A673 (cell line): ENCODE measurements at regions not wholly inside any gene's neighbourhood (a gene's known extent, or its start where the extent isn't known, plus 50 kb on each side); places are given as distances from the start of the nearest gene placed in this dataset.
"Not testable (repeated sequence)": the region's sequence is repeated elsewhere in the genome, so short reads cannot be mapped to it uniquely, and the experiment has no call there.

Experiments
- BruUV-seq: library from RNA; stranded (reverse); fragments of 400-500 nt; replicated peaks from 2 replicates; lab custom pipeline; 2021; lab: Mats Ljungman, UMichigan
- CTCF ChIA-PET: fragments of 300-600 bp; sonication (Branson Sonifier 250); formaldehyde crosslinking; loops from one replicate; lab custom pipeline; 2022; ENCODE audit warnings: antibody characterized with exemption; lab: Charles Lee
- POLR2A ChIA-PET: fragments of 300-600 bp; sonication (Branson Sonifier 250); formaldehyde crosslinking; loops from one replicate; lab custom pipeline; 2022; ENCODE audit warnings: antibody characterized with exemption; ENCODE audit not compliant: low non-redundant PET; lab: Charles Lee
- DNase-seq: peaks from one replicate; pipeline ENCODE4 v3.0.0-alpha.2; 2015; ENCODE audit warnings: low spot score
- H3K27ac ChIP-seq: fragments of 200-600 bp; sonication (generic); 2 replicates; pipeline ENCODE4 v1.5.1; 2016; ENCODE audit warnings: mixed run types, low read depth, mild to moderate bottlenecking, mixed read lengths, antibody characterized with exemption, low read length; ENCODE audit not compliant: poor library complexity, severe bottlenecking
- H3K27me3 ChIP-seq: fragments of 200-600 bp; sonication (generic); replicated peaks from 2 replicates; pipeline ENCODE4 v1.6.1; 2017; ENCODE audit warnings: mixed run types, low read depth, mild to moderate bottlenecking, mixed read lengths, antibody characterized with exemption, low read length; ENCODE audit not compliant: insufficient read depth, poor library complexity
- H3K36me3 ChIP-seq: fragments of 200-600 bp; sonication (generic); 2 replicates; pipeline ENCODE4 v1.6.1; 2016; ENCODE audit warnings: mixed run types, mild to moderate bottlenecking, mixed read lengths, antibody characterized with exemption, low read length; ENCODE audit not compliant: insufficient read depth, poor library complexity, severe bottlenecking
- H3K4me1 ChIP-seq: fragments of 200-600 bp; sonication (generic); 2 replicates; pipeline ENCODE4 v1.6.1; 2017; ENCODE audit warnings: mixed run types, mild to moderate bottlenecking, mixed read lengths, antibody characterized with exemption, low read length; ENCODE audit not compliant: insufficient read depth, poor library complexity, severe bottlenecking
- H3K4me3 ChIP-seq: fragments of 200-600 bp; sonication (generic); 2 replicates; pipeline ENCODE4 v1.5.1; 2016; ENCODE audit warnings: low read depth, mixed run types, mild to moderate bottlenecking, mixed read lengths, low read length; ENCODE audit not compliant: poor library complexity, severe bottlenecking
- H3K9me3 ChIP-seq: fragments of 200-600 bp; sonication (generic); 2 replicates; pipeline ENCODE4 v1.6.1; 2016; ENCODE audit warnings: mixed run types, low read depth, mild to moderate bottlenecking, mixed read lengths, antibody characterized with exemption, low read length; ENCODE audit not compliant: poor library complexity, severe bottlenecking
- CTCF ChIP-seq: fragments of 300-800, 200-600 bp; sonication (generic); conservative IDR thresholded peaks from 2 replicates; pipeline ENCODE4 v1.5.1; 2017; ENCODE audit warnings: low read depth, mild to moderate bottlenecking, antibody characterized with exemption, low read length, moderate library complexity, mixed read lengths
- EZH2 ChIP-seq: fragments of 200-600 bp; sonication (generic); IDR thresholded peaks from 2 replicates; pipeline ENCODE4 v1.6.1; 2017; ENCODE audit warnings: borderline replicate concordance, low read depth, mild to moderate bottlenecking, mixed read lengths, antibody characterized with exemption, low read length; ENCODE audit not compliant: poor library complexity, severe bottlenecking
- intact Hi-C: fragments of 100-400 bp; cut with micrococcal nuclease; formaldehyde crosslinking; loops from one replicate; pipeline ENCODE4 v1.10.0; 2022; ENCODE audit not compliant: unreplicated experiment

- intact Hi-C loops = no loop called here
- no peaks in the 10 kb centered on the region for H3K4me1 ChIP-seq
- ChIA-PET POLR2A (no interaction called here), CTCF (no interaction called here)
- TF ChIP-seq CTCF = no peak
- TF ChIP-seq EZH2 = no peak
- no TSS peak for BruUV-seq
- no peak for DNase-seq
- no peaks in the 10 kb centered on the region for H3K36me3 ChIP-seq
- no peaks in the 10 kb centered on the region for H3K9me3 ChIP-seq
- no peak overlapping the region for H3K4me3 ChIP-seq
- H3K27me3 ChIP-seq = no peaks in the 10 kb centered on the region
- no peak overlapping the region for H3K27ac ChIP-seq
Observed at GRCh38 chr4:149183638-149184037, 632.0 kb downstream of the IQCM start.

- BruUV-seq, H3K27ac ChIP-seq, H3K27me3 ChIP-seq, H3K36me3 ChIP-seq, DNase-seq, H3K9me3 ChIP-seq, intact Hi-C loops, H3K4me3 ChIP-seq, POLR2A ChIA-PET, CTCF ChIA-PET, H3K4me1 ChIP-seq: not testable (repeated sequence)
Observed at GRCh38 chr4:149181459-149181858, 634.2 kb downstream of the IQCM start.

- TF ChIP-seq EZH2 = no peak
- no peak for TF ChIP-seq CTCF
- DNase-seq = no peak
Observed at GRCh38 chr4:149176039-149176438, 639.6 kb downstream of the IQCM start.

GRCh38 chr4:149175549-149175948, 640.1 kb downstream of the IQCM start:
- Histone ChIP-seq H3K27ac (no peak overlapping the region), H3K36me3 (no peaks in the 10 kb centered on the region), H3K4me1 (no peaks in the 10 kb centered on the region), H3K9me3 (no peaks in the 10 kb centered on the region), H3K27me3 (no peaks in the 10 kb centered on the region), H3K4me3 (no peak overlapping the region)
- TF ChIP-seq CTCF (no peak), EZH2 (no peak)
- DNase-seq = no peak
- intact Hi-C loops = no loop called here
- ChIA-PET POLR2A (no interaction called here), CTCF (no interaction called here)
- no TSS peak for BruUV-seq

More at GRCh38 chr4:149176039-149176438, 639.6 kb downstream of the IQCM start:
- no peaks in the 10 kb centered on the region for H3K36me3 ChIP-seq
- no peak overlapping the region for H3K27ac ChIP-seq
- intact Hi-C loops = no loop called here
- no peaks in the 10 kb centered on the region for H3K9me3 ChIP-seq
- H3K27me3 ChIP-seq = no peaks in the 10 kb centered on the region
- no peak overlapping the region for H3K4me3 ChIP-seq
- ChIA-PET CTCF (no interaction called here), POLR2A (no interaction called here)
- no peaks in the 10 kb centered on the region for H3K4me1 ChIP-seq
- no TSS peak for BruUV-seq
